Ovary (tissue), 7 donors: ENCODE measurements at regions not wholly inside any gene's neighbourhood (a gene's known extent, or its start where the extent isn't known, plus 50 kb on each side); places are given as distances from the start of the nearest gene placed in this dataset.

Experiments used
- DNase-seq, 5 donors: peaks; one replicate each; pipeline ENCODE4 v3.0.0-alpha.2; 2019 to 2020
- H3K27ac ChIP-seq, 2 donors: fragments of 200-600 bp; one replicate each; pipeline versions ENCODE4 v1.5.1 to v1.8.0; 2019 to 2022
- H3K27me3 ChIP-seq: fragments of 200-600 bp; one replicate; pipeline ENCODE4 v1.8.0; 2022
- H3K36me3 ChIP-seq: fragments of 200-600 bp; sonication (generic); one replicate; pipeline ENCODE4 v1.5.1; 2019
- H3K4me1 ChIP-seq: one replicate; pipeline ENCODE4 v1.8.1; 2013; ENCODE audit warnings: mild to moderate bottlenecking, moderate library complexity; ENCODE audit not compliant: insufficient read depth
- H3K4me3 ChIP-seq: fragments of 200-600 bp; sonication (generic); one replicate; pipeline ENCODE4 v1.5.1; 2017
- H3K9me3 ChIP-seq, 2 donors: fragments of 200-600 bp in 1 of 2; sonication (generic) in 1 of 2; one replicate each; pipeline versions ENCODE4 v1.5.1 to v1.8.1; 2013 to 2019; ENCODE audit warnings: mild to moderate bottlenecking in 1 of 2, moderate library complexity in 1 of 2
- EP300 ChIP-seq: sonication (generic); formaldehyde crosslinking; IDR thresholded peaks from one replicate; pipeline ENCODE4 v1.6.1; 2017; ENCODE audit warnings: antibody characterized with exemption
- POLR2A ChIP-seq: fragments of 450-650 bp; IDR thresholded peaks from one replicate; pipeline ENCODE4 v1.6.1; 2017; ENCODE audit warnings: antibody characterized with exemption, mild to moderate bottlenecking, moderate library complexity
- WGBS, 3 donors: extraction: QIAGEN DNeasy Blood & Tissue Kit in 1 of 3; methylation state at CpG; one replicate each; pipeline versions ENCODE4 v1.1.5 to v1.1.7; 2013 to 2017; 5-methylcytosine and 5-hydroxymethylcytosine counted together
- intact Hi-C, 4 donors: fragments of 100-400 bp; cut with DNase I; formaldehyde crosslinking; loops; one replicate each; pipeline versions ENCODE4 v1.11.0 to v1.15.1; 2022 to 2023
- TF ChIP-seq, protein P1 (sequence below), 3 donors: fragments of 450-650 bp in 2 of 3; fragments of 200-600 bp in 1 of 3; IDR thresholded peaks; one replicate each; pipeline versions ENCODE4 v1.5.1 to v1.8.0; 2016 to 2022; ENCODE audit warnings: antibody characterized with exemption in 3 of 3, mild to moderate bottlenecking in 1 of 3
- donor health status: DM: no; HTN: no; CAD: no; lungs with moderate emphysema.
- donor health status: DM: no; HTN: no; CAD: no.
- donor health status: Bipolar disorder and iron deficiency.
- donor health status: DM: no; HTN: no; CAD: no.
- donor health status: DM: yes; HTN: yes; CAD: no.

GRCh38 chr3:164550857-164551256 lies 527.4 kb downstream of the SI start:
- H3K27ac ChIP-seq: no peak overlapping the region
- intact Hi-C loops: no loop called here
- H3K9me3 ChIP-seq: no peaks in the 10 kb centered on the region
- no peak overlapping the region for H3K4me3 ChIP-seq
- H3K27me3 ChIP-seq: no peaks in the 10 kb centered on the region
- no peaks in the 10 kb centered on the region for H3K4me1 ChIP-seq
- no peak for DNase-seq
- no peaks in the 10 kb centered on the region for H3K36me3 ChIP-seq
- TF ChIP-seq, protein P1, sequence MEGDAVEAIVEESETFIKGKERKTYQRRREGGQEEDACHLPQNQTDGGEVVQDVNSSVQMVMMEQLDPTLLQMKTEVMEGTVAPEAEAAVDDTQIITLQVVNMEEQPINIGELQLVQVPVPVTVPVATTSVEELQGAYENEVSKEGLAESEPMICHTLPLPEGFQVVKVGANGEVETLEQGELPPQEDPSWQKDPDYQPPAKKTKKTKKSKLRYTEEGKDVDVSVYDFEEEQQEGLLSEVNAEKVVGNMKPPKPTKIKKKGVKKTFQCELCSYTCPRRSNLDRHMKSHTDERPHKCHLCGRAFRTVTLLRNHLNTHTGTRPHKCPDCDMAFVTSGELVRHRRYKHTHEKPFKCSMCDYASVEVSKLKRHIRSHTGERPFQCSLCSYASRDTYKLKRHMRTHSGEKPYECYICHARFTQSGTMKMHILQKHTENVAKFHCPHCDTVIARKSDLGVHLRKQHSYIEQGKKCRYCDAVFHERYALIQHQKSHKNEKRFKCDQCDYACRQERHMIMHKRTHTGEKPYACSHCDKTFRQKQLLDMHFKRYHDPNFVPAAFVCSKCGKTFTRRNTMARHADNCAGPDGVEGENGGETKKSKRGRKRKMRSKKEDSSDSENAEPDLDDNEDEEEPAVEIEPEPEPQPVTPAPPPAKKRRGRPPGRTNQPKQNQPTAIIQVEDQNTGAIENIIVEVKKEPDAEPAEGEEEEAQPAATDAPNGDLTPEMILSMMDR (IDR thresholded peaks at IDR 0.05): no peak
- TF ChIP-seq EP300: no peak
- no peak for TF ChIP-seq POLR2A

GRCh38 chr3:164539215-164539614 lies 539.1 kb downstream of the SI start:
- no peaks in the 10 kb centered on the region for H3K9me3 ChIP-seq
- no peak overlapping the region for H3K27ac ChIP-seq
- 37 to 83% (median 51%) methylated on average over 2 of the region's 2 CpGs for WGBS, 3 donors
- no peaks in the 10 kb centered on the region for H3K27me3 ChIP-seq
- no peak for DNase-seq
- H3K36me3 ChIP-seq: no peaks in the 10 kb centered on the region
- H3K4me1 ChIP-seq: no peaks in the 10 kb centered on the region
- TF ChIP-seq, protein P1 (IDR thresholded peaks at IDR 0.05): no peak
- TF ChIP-seq POLR2A (no peak), EP300 (no peak)
- intact Hi-C loops: no loop called here
- no peak overlapping the region for H3K4me3 ChIP-seq

- DNase-seq: no peak
- TF ChIP-seq EP300 (no peak), POLR2A (no peak)
- TF ChIP-seq, protein P1 (IDR thresholded peaks at IDR 0.05): no peak
- no peaks in the 10 kb centered on the region for H3K27me3 ChIP-seq
Measured at GRCh38 chr3:164537485-164537884, 540.8 kb downstream of the SI start.

GRCh38 chr3:164533275-164533674 lies 545.0 kb downstream of the SI start:
- no peak for TF ChIP-seq POLR2A
- TF ChIP-seq EP300: no peak
- TF ChIP-seq, protein P1 (IDR thresholded peaks at IDR 0.05): no peak
- intact Hi-C loops: no loop called here
- Histone ChIP-seq H3K27ac (no peak overlapping the region), H3K4me1 (no peaks in the 10 kb centered on the region), H3K4me3 (no peak overlapping the region), H3K9me3 (no peaks in the 10 kb centered on the region), H3K27me3 (peaks cover 2% of the 10 kb centered on the region), H3K36me3 (no peaks in the 10 kb centered on the region)
- DNase-seq: no peak
- 88 to 93% (median 91%) methylated on average over 3 of the region's 3 CpGs for WGBS, 3 donors

More at GRCh38 chr3:164537485-164537884, 540.8 kb downstream of the SI start:
- Histone ChIP-seq H3K4me3 (no peak overlapping the region), H3K36me3 (no peaks in the 10 kb centered on the region), H3K4me1 (no peaks in the 10 kb centered on the region), H3K9me3 (no peaks in the 10 kb centered on the region), H3K27ac (no peak overlapping the region)
- intact Hi-C loops: no loop called here

DNA sequence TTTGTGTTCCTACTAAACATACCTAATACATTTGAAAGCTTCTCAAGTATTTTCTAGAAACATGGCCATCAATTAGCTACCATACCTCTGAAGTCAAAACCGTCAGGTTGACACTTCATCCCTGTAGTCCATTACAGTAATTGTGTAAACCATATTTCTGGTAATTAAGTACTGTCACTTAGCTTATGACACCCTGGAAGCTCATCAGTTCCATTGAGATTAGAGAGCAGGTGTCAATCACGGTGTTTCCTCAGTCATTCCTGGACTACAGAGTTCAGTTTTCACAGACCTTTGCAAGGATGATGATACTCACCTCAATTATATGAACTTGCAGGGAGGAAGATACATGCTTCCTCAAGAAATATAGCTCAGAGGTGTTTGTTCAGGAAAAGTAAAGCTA lies 552.0 kb downstream of the SI start:
- no peak for DNase-seq
- H3K4me1 ChIP-seq: no peaks in the 10 kb centered on the region
- TF ChIP-seq, protein P1 (IDR thresholded peaks at IDR 0.05): no peak
- TF ChIP-seq POLR2A: no peak
- no peak for TF ChIP-seq EP300
- peaks cover 0 to 9% of the 10 kb centered on the region in 2 donors for H3K9me3 ChIP-seq
- WGBS, 3 donors: 87 to 91% (median 90%) methylated on average over 2 of the region's 2 CpGs
- peaks cover 2% of the 10 kb centered on the region for H3K27me3 ChIP-seq
- H3K36me3 ChIP-seq: no peaks in the 10 kb centered on the region
- intact Hi-C loops: no loop called here
- no peak overlapping the region for H3K27ac ChIP-seq
- no peak overlapping the region for H3K4me3 ChIP-seq
